ENCODE measurements at regions not wholly inside any gene's neighbourhood (a gene's known extent, or its start where the extent isn't known, plus 50 kb on each side); places are given as distances from the start of the nearest gene placed in this dataset.
A peak's percentile ranks its signal among the peaks of the same experiment; 100 is the strongest.

GRCh38 chr12:30827101-30828066 is 72.6 kb upstream of the CAPRIN2 start:
- DNase-seq: no peak

GRCh38 chr12:30826276-30826675 is 71.5 kb upstream of the CAPRIN2 start:
- no peak for DNase-seq

- no peak for DNase-seq
These were observed 70.6 kb upstream of the CAPRIN2 start for GRCh38 chr12:30825341-30825740.

GRCh38 chr12:30824311-30824710 is 69.6 kb upstream of the CAPRIN2 start:
- DNase-seq: no peak

GRCh38 chr12:30823764-30824163 is 69.0 kb upstream of the CAPRIN2 start:
- DNase-seq: no peak

GRCh38 chr12:30823156-30823699 is 68.5 kb upstream of the CAPRIN2 start:
- no peak for DNase-seq

GRCh38 chr12:30822385-30823155 is 67.8 kb upstream of the CAPRIN2 start:
- DNase-seq: no peak

- no peak for DNase-seq
These were observed 65.7 kb upstream of the CAPRIN2 start for GRCh38 chr12:30820406-30820946.

- DNase-seq: no peak
These were observed 63.8 kb upstream of the CAPRIN2 start for GRCh38 chr12:30818562-30818961.

GRCh38 chr12:30816742-30817465 is 62.2 kb upstream of the CAPRIN2 start:
- DNase-seq: no peak

GRCh38 chr12:30814295-30814655 is 59.5 kb upstream of the CAPRIN2 start:
- DNase-seq: no peak

GRCh38 chr12:30813525-30814294 is 59.0 kb upstream of the CAPRIN2 start:
- no peak for DNase-seq

GRCh38 chr12:30811966-30812365 is 57.2 kb upstream of the CAPRIN2 start:
- no peak for DNase-seq

- no peak for DNase-seq
These were observed 56.2 kb upstream of the CAPRIN2 start for GRCh38 chr12:30810918-30811317.

GRCh38 chr12:30807695-30808034 is 52.9 kb upstream of the CAPRIN2 start:
- no peak for DNase-seq

- DNase-seq: peak in 1 of 2 experiments; percentile 35
These were observed 52.4 kb upstream of the CAPRIN2 start for GRCh38 chr12:30806989-30807694.

- DNase-seq: no peak
These were observed 51.2 kb upstream of the CAPRIN2 start for GRCh38 chr12:30805959-30806358.

Measured in cerebellar nuclear complex (tissue), 1 donor.